Kidney (tissue), 13 donors: ENCODE measurements at regions not wholly inside any gene's neighbourhood (a gene's known extent, or its start where the extent isn't known, plus 50 kb on each side); places are given as distances from the start of the nearest gene placed in this dataset.

ENCODE experiments used
- DNase-seq, 5 donors: peaks; one replicate each; pipeline ENCODE4 v3.0.0-alpha.2; 2013 to 2020
- FAIRE-seq: peaks from 2 replicates; lab custom pipeline; 2012; peaks lifted over from hg19 to GRCh38; lab: Jason Lieb, UNC
- H3K27ac ChIP-seq, 2 donors: one replicate each; pipeline ENCODE4 v1.7.0; 2013; ENCODE audit warnings: low read depth in 2 of 2, low read length in 2 of 2, inconsistent platforms in 1 of 2
- H3K27me3 ChIP-seq: one replicate; pipeline ENCODE4 v1.7.1; 2013; ENCODE audit warnings: low read length, inconsistent platforms; ENCODE audit not compliant: control insufficient read depth, insufficient read depth
- H3K36me3 ChIP-seq, 3 donors: one replicate each; pipeline versions ENCODE4 v1.7.0 to v1.7.1; 2013; ENCODE audit warnings: low read length in 3 of 3, control low read depth in 1 of 3, inconsistent platforms in 1 of 3; ENCODE audit not compliant: insufficient read depth in 3 of 3, control insufficient read depth in 2 of 3
- H3K4me1 ChIP-seq, 3 donors: one replicate each; pipeline versions ENCODE4 v1.7.0 to v1.7.1; 2013; ENCODE audit warnings: low read length in 3 of 3, inconsistent platforms in 1 of 3, low read depth in 1 of 3; ENCODE audit not compliant: control insufficient read depth in 2 of 3, insufficient read depth in 2 of 3
- H3K4me3 ChIP-seq, 3 donors: one replicate each; pipeline versions ENCODE4 v1.7.0 to v1.8.1; 2013; ENCODE audit warnings: low read length in 3 of 3, control low read depth in 1 of 3, inconsistent platforms in 1 of 3
- H3K9ac ChIP-seq, 3 donors: one replicate each; pipeline versions ENCODE4 v1.7.0 to v1.7.1; 2013; ENCODE audit warnings: low read length in 3 of 3, control low read depth in 1 of 3, inconsistent platforms in 1 of 3
- H3K9me3 ChIP-seq, 3 donors: one replicate each; pipeline versions ENCODE4 v1.7.0 to v1.7.1; 2013; ENCODE audit warnings: low read length in 3 of 3, control low read depth in 1 of 3, inconsistent platforms in 1 of 3; ENCODE audit not compliant: control insufficient read depth in 2 of 3, insufficient read depth in 1 of 3
- intact Hi-C: fragments of 100-400 bp; cut with DNase I; formaldehyde crosslinking; loops from one replicate; pipeline ENCODE4 v1.11.1; 2022
- TF ChIP-seq, protein P1 (sequence below): IDR thresholded peaks from 3 replicates; pipeline ENCODE4 v1.5.1; 2012; ENCODE audit warnings: mild to moderate bottlenecking, moderate library complexity, borderline replicate concordance; ENCODE audit not compliant: insufficient read depth; ENCODE audit errors: extremely low read depth
- donor health status: control.
- donor health status: control.
- donor health status: control.
- donor health status: control.
- donor health status: control.
- donor health status: DM: yes; HTN: yes; CAD: no.
- donor health status: Normal renal cell carcinoma (clear cell type).

DNA sequence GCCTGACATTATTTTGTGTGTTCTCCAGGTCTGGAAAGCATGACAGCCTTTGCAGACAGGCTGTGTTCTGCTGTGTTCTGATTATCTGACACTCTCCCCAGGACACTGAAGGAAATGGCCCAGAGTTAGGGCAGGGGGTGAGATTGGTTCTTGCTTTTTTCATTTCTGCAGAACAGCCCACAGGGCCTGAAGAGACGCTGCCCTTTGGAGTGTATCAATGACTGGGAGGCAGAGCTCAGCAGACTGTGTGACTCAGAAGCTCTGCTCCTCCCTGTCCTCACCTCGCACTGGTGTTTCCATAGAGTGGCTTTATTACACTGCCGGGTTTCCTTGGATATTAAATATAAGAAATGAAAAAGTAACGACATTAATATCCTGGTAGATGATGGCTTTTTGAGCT is 523.6 kb downstream of the NTRK3 start:
- FAIRE-seq = no peak
- Histone ChIP-seq H3K4me3 (no peak overlapping the region), H3K27ac (no peak overlapping the region), H3K9me3 (no peaks in the 10 kb centered on the region), H3K9ac (no peak overlapping the region), H3K36me3 (no peaks in the 10 kb centered on the region), H3K27me3 (no peaks in the 10 kb centered on the region), H3K4me1 (peaks cover 0 to 4% (median 0%) of the 10 kb centered on the region in 3 donors)
- TF ChIP-seq, protein P1, sequence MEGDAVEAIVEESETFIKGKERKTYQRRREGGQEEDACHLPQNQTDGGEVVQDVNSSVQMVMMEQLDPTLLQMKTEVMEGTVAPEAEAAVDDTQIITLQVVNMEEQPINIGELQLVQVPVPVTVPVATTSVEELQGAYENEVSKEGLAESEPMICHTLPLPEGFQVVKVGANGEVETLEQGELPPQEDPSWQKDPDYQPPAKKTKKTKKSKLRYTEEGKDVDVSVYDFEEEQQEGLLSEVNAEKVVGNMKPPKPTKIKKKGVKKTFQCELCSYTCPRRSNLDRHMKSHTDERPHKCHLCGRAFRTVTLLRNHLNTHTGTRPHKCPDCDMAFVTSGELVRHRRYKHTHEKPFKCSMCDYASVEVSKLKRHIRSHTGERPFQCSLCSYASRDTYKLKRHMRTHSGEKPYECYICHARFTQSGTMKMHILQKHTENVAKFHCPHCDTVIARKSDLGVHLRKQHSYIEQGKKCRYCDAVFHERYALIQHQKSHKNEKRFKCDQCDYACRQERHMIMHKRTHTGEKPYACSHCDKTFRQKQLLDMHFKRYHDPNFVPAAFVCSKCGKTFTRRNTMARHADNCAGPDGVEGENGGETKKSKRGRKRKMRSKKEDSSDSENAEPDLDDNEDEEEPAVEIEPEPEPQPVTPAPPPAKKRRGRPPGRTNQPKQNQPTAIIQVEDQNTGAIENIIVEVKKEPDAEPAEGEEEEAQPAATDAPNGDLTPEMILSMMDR = no peak
- intact Hi-C loops = no loop called here
- DNase-seq = peak in 3 of 5 donors; percentile 34 to 64 (median 57)

DNA sequence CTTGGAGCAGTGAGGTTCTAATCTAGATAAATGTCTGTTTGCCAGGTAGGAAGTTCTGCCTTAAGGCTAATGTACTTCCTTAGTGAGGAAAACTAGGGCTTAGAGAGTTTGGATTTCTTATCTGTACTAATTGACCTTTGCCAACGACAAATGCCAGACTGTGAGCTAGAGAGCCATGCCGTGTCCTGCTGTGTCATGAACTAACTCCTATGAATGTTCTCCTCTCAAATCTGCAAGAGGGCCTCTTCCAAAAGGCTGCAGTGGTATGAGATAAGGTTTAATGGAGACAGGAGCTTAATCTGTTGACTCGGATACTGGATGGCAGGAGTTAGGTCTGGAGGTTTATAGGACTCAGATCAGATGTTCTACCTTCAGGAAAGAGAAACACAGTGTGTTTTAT is 524.9 kb downstream of the NTRK3 start:
- Histone ChIP-seq H3K4me3 (no peak overlapping the region), H3K27ac (no peak overlapping the region), H3K4me1 (peaks cover 0 to 4% (median 0%) of the 10 kb centered on the region in 3 donors), H3K9ac (no peak overlapping the region), H3K27me3 (no peaks in the 10 kb centered on the region), H3K36me3 (no peaks in the 10 kb centered on the region), H3K9me3 (no peaks in the 10 kb centered on the region)
- TF ChIP-seq, protein P1 = no peak
- intact Hi-C loops = no loop called here
- FAIRE-seq = no peak
- no peak for DNase-seq

DNA sequence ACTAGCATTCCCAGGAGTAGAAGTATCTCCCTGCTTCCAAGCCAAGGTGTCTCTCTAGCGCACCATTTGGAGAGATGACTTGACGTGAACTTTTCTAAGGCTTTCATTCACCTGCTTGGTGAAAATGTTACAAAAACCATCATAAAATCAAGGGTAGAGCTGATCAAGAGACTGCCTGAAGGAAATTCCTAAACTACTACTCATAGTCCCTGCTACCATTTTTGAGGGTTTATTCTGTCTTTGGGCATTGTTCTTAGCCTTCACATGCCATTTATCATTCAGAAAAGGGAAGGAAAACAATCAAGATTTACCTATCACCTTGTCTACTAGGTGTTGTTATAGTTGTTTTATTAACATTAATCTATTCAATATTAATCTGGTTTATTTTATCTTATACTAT is 525.8 kb downstream of the NTRK3 start:
- FAIRE-seq = no peak
- intact Hi-C loops = no loop called here

More for the DNA sequence above, 525.8 kb downstream of the NTRK3 start:
- Histone ChIP-seq H3K36me3 (no peaks in the 10 kb centered on the region), H3K9ac (no peak overlapping the region), H3K4me3 (no peak overlapping the region), H3K4me1 (peaks cover 0 to 4% (median 0%) of the 10 kb centered on the region in 3 donors), H3K27ac (no peak overlapping the region), H3K27me3 (no peaks in the 10 kb centered on the region), H3K9me3 (no peaks in the 10 kb centered on the region)
- TF ChIP-seq, protein P1 = no peak
- DNase-seq = no peak
